ENCODE measurements at regions not wholly inside any gene's neighbourhood (a gene's known extent, or its start where the extent isn't known, plus 50 kb on each side); places are given as distances from the start of the nearest gene placed in this dataset.
"Not testable (repeated sequence)": the region's sequence is repeated elsewhere in the genome, so short reads cannot be mapped to it uniquely, and the experiment has no call there.

DNA sequence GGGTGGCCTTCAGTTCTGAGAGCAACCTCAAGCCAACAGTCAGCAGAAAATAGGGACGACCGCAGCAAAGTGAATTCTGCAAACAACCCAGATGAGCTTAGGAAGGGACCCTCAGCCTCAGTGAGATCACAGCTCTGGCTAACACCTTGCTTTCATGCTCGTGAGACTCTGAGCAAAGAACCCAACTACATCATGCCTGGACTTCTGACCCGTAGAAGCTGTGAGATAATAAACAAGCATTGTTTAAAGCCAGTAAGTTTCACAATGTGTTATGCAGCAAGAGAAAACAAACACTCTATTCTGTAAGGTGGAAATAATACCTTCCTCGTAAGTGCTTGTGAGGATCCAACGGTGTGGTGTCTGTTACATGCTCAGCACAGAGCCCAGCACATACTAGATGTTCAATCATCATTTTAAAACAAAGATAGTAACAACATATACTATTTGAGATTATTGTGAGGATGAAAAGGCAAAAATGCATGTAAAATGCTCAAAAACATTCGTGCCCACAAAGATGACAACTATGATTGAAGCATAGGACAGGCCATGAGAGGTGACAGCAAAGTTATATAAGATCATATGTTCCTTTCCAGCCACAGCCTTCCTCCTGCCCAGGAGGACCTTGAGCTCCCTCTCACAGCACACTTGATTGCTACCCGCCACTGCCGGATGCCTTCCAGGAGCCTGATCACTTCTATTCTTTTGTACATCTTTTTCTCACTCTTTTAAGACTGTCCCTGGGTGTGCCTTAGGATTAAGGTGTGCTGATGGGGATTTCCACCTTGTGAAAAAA, 433.3 kb downstream of the BUD13 start:
- no peaks in the 10 kb centered on the region for H3K9me3 ChIP-seq (ENCODE audit: control insufficient read depth, insufficient read depth, low read length)
- ChIA-PET POLR2A (no interaction called here), CTCF (no interaction called here)
- no peak for DNase-seq (ENCODE audit: low read depth, low spot score)
- TF ChIP-seq, protein P1, sequence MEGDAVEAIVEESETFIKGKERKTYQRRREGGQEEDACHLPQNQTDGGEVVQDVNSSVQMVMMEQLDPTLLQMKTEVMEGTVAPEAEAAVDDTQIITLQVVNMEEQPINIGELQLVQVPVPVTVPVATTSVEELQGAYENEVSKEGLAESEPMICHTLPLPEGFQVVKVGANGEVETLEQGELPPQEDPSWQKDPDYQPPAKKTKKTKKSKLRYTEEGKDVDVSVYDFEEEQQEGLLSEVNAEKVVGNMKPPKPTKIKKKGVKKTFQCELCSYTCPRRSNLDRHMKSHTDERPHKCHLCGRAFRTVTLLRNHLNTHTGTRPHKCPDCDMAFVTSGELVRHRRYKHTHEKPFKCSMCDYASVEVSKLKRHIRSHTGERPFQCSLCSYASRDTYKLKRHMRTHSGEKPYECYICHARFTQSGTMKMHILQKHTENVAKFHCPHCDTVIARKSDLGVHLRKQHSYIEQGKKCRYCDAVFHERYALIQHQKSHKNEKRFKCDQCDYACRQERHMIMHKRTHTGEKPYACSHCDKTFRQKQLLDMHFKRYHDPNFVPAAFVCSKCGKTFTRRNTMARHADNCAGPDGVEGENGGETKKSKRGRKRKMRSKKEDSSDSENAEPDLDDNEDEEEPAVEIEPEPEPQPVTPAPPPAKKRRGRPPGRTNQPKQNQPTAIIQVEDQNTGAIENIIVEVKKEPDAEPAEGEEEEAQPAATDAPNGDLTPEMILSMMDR (IDR thresholded peaks at IDR 0.05; ENCODE audit: low read depth, low read length) = no peak
- H3K27me3 ChIP-seq (ENCODE audit: control insufficient read depth, insufficient read depth, low read length) = no peaks in the 10 kb centered on the region
- no peak overlapping the region for H3K4me3 ChIP-seq (ENCODE audit: low read depth, low read length)
- H3K27ac ChIP-seq (ENCODE audit: low read depth, low read length) = no peak overlapping the region

DNA sequence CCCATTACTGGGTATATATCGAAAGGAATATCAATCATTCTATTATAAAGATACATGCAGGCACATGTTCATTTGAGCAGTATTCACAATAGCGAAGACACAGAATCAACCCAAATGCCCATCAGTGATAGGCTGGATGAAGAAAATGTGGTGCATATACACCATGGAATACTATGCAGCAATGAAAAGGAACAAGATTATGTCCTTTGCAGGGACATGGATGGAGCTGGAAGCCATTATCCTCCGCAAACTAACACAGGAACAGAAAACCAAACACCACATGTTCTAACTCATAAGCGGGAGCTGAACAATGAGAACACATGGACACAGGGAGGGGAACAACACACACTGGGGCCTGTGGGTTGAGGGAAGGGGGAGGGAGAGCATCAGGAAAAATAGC, 434.3 kb downstream of the BUD13 start:
- H3K27ac ChIP-seq (ENCODE audit: low read depth, low read length); H3K4me3 ChIP-seq (ENCODE audit: low read depth, low read length); POLR2A ChIA-PET; H3K27me3 ChIP-seq (ENCODE audit: control insufficient read depth, insufficient read depth, low read length); H3K9me3 ChIP-seq (ENCODE audit: control insufficient read depth, insufficient read depth, low read length); DNase-seq (ENCODE audit: low read depth, low spot score): not testable (repeated sequence)
- CTCF ChIA-PET = interaction anchor here (0.6 kb wide), 1 partner anchor 353 kb away, joined by 4 read pairs; no protein-coding TSS in a partner anchor

DNA sequence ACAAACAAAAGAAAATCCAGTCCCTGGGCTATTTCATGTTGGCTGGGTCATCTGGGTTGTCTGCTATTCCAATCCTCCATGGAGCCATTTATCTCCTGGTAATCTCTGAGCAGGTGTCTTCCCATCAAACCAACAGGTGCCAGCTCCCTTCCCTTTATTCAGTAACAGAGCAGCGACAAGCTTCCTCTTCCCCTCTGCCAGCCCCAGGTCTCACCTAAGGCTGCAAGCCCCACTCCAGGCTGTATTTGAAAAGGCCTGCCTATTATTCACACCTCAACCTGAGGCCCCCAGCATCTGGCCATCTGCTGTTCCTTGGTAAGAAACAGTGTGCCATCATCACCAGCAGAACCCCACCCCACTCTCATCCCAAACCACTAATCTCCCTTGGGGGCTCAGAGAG, 436.2 kb downstream of the BUD13 start:
- TF ChIP-seq, protein P1 (IDR thresholded peaks at IDR 0.05; ENCODE audit: low read depth, low read length) = no peak
- Histone ChIP-seq H3K27me3 (ENCODE audit: control insufficient read depth, insufficient read depth, low read length) (no peaks in the 10 kb centered on the region), H3K9me3 (ENCODE audit: control insufficient read depth, insufficient read depth, low read length) (no peaks in the 10 kb centered on the region), H3K4me3 (ENCODE audit: low read depth, low read length) (no peak overlapping the region), H3K27ac (ENCODE audit: low read depth, low read length) (no peak overlapping the region)
- DNase-seq (ENCODE audit: low read depth, low spot score) = no peak
- CTCF ChIA-PET = no interaction called here
- POLR2A ChIA-PET = no interaction called here

DNA sequence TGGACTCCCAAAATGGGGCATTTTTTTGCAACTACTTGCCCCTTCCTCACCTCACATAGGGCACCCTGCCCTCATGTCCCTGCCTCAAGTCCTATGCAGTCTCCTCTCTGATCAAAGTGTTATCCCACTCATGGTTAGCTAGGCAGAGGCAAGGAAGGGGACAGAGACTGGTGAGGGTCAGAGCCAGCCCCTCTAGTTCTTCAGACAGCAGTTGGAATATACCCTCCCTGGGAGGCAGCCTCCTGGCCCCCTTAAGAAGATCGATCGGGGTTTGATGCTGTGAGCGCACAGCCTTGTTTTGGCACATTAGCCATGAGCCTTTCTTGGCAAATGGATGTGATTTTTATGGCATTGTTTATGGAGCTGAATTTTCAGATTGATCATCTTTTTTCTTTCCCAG, 436.9 kb downstream of the BUD13 start:
- ChIA-PET CTCF (no interaction called here), POLR2A (no interaction called here)
- peaks cover under 1% of the 10 kb centered on the region; the same call in 1 of the 2 replicates for H3K9me3 ChIP-seq (ENCODE audit: control insufficient read depth, insufficient read depth, low read length)
- TF ChIP-seq, protein P1 (IDR thresholded peaks at IDR 0.05; ENCODE audit: low read depth, low read length) = no peak
- DNase-seq (ENCODE audit: low read depth, low spot score) = no peak
- H3K27me3 ChIP-seq (ENCODE audit: control insufficient read depth, insufficient read depth, low read length) = no peaks in the 10 kb centered on the region
- H3K4me3 ChIP-seq (ENCODE audit: low read depth, low read length) = no peak overlapping the region
- H3K27ac ChIP-seq (ENCODE audit: low read depth, low read length) = no peak overlapping the region

DNA sequence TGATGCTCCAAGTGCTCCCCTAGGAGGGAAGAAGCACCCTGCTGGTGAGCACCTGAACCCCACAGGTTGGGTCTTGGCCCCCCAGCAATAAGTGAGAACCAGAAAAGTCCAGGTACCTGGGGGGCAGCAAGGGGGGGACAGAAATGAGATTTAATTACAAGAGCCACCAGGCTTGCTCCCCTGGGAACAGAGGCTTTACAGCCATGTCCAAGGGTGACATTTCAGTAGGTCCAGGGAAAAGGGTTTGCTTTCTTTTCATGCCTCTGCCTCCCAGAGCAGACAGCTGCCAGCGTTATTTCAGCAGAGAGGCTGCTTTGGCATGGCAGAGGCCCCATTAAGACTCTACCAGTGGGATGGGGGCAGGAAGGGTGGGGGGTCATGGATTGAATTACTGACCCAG, 437.7 kb downstream of the BUD13 start:
- POLR2A ChIA-PET = no interaction called here
- TF ChIP-seq, protein P1 (IDR thresholded peaks at IDR 0.05; ENCODE audit: low read depth, low read length) = no peak
- CTCF ChIA-PET = no interaction called here

More for the DNA sequence above, 437.7 kb downstream of the BUD13 start:
- H3K27ac ChIP-seq (ENCODE audit: low read depth, low read length) = no peak overlapping the region
- no peak overlapping the region for H3K4me3 ChIP-seq (ENCODE audit: low read depth, low read length)
- H3K27me3 ChIP-seq (ENCODE audit: control insufficient read depth, insufficient read depth, low read length) = no peaks in the 10 kb centered on the region
- H3K9me3 ChIP-seq (ENCODE audit: control insufficient read depth, insufficient read depth, low read length) = peaks cover 3% of the 10 kb centered on the region; the same call in 1 of the 2 replicates
- no peak for DNase-seq (ENCODE audit: low read depth, low spot score)
